Esophagus muscularis mucosa (tissue), 4 donors: ENCODE measurements at regions not wholly inside any gene's neighbourhood (a gene's known extent, or its start where the extent isn't known, plus 50 kb on each side); places are given as distances from the start of the nearest gene placed in this dataset.
"Not testable (repeated sequence)": the region's sequence is repeated elsewhere in the genome, so short reads cannot be mapped to it uniquely, and the experiment has no call there.

Experiments used
- DNase-seq: peaks from one replicate; pipeline ENCODE4 v3.0.0-alpha.2; 2017; ENCODE audit errors: extremely low spot score
- H3K27ac ChIP-seq, 4 donors: fragments of 200-600 bp; sonication (generic); replicated peaks in 1 of 4; 1 replicate in 3 of 4; 2 replicates in 1 of 4; pipeline ENCODE4 v1.5.1; 2016 to 2019; ENCODE audit warnings: mild to moderate bottlenecking in 1 of 4
- H3K27me3 ChIP-seq, 4 donors: fragments of 200-600 bp; sonication (generic); one replicate each; pipeline versions ENCODE4 v1.5.1 to v1.6.0; 2016 to 2019
- H3K36me3 ChIP-seq, 4 donors: fragments of 200-600 bp; sonication (generic); one replicate each; pipeline ENCODE4 v1.5.1; 2016 to 2019
- H3K4me1 ChIP-seq, 4 donors: fragments of 200-600 bp; sonication (generic); one replicate each; pipeline ENCODE4 v1.5.1; 2016 to 2019
- H3K4me3 ChIP-seq, 4 donors: fragments of 200-600 bp; sonication (generic); 1 replicate in 2 of 4; 2 replicates in 2 of 4; pipeline ENCODE4 v1.5.1; 2016 to 2019; ENCODE audit warnings: mild to moderate bottlenecking in 4 of 4, moderate library complexity in 1 of 4
- H3K9me3 ChIP-seq, 4 donors: fragments of 200-600 bp; sonication (generic); 1 replicate in 3 of 4; 2 replicates in 1 of 4; pipeline ENCODE4 v1.5.1; 2016 to 2019
- CTCF ChIP-seq, 3 experiments: fragments of 200-600 bp in 2 of 3; fragments of 450-650 bp in 1 of 3; sonication (generic) in 2 of 3; IDR thresholded peaks; one replicate each; pipeline ENCODE4 v1.5.1; 2017 to 2019; ENCODE audit warnings: antibody characterized with exemption in 3 of 3, mild to moderate bottlenecking in 2 of 3, moderate library complexity in 1 of 3
- EP300 ChIP-seq: sonication (generic); formaldehyde crosslinking; IDR thresholded peaks from one replicate; pipeline ENCODE4 v1.6.1; 2017; ENCODE audit warnings: antibody characterized with exemption
- POLR2A ChIP-seq: fragments of 450-650 bp; IDR thresholded peaks from one replicate; pipeline ENCODE4 v1.6.1; 2017; ENCODE audit warnings: antibody characterized with exemption, moderate library complexity, mild to moderate bottlenecking, low read depth
- POLR2AphosphoS5 ChIP-seq, 2 donors: sonication (generic); formaldehyde crosslinking; IDR thresholded peaks; one replicate each; pipeline ENCODE4 v1.6.1; 2017; ENCODE audit warnings: antibody characterized with exemption in 2 of 2
- WGBS: methylation state at CpG from one replicate; pipeline ENCODE4 v1.1.5; 2018; 5-methylcytosine and 5-hydroxymethylcytosine counted together
- intact Hi-C: fragments of 100-400 bp; cut with DNase I; formaldehyde crosslinking; loops from one replicate; pipeline ENCODE4 v1.15.1; 2023

- TF ChIP-seq CTCF (IDR thresholded peaks at IDR 0.05) (no peak), POLR2A (no peak), POLR2AphosphoS5 (IDR thresholded peaks at IDR 0.05) (no peak), EP300 (no peak)
- WGBS: 46% methylated on average over 3 of the region's 3 CpGs
Observed at GRCh38 chr2:17136231-17136630, 382.0 kb downstream of the RAD51AP2 start.

GRCh38 chr2:17135619-17136018 is 382.6 kb downstream of the RAD51AP2 start:
- Histone ChIP-seq H3K27ac (no peak overlapping the region), H3K9me3 (no peaks in the 10 kb centered on the region), H3K4me3 (no peak overlapping the region), H3K27me3 (peaks cover 0 to 3% (median 0%) of the 10 kb centered on the region in 4 donors), H3K36me3 (no peaks in the 10 kb centered on the region), H3K4me1 (no peaks in the 10 kb centered on the region)
- intact Hi-C loops: no loop called here
- WGBS: 96% methylated on average over 1 of the region's 1 CpG
- DNase-seq: no peak
- TF ChIP-seq EP300 (no peak), POLR2AphosphoS5 (IDR thresholded peaks at IDR 0.05) (no peak), POLR2A (no peak), CTCF (IDR thresholded peaks at IDR 0.05) (no peak)

More at GRCh38 chr2:17136231-17136630, 382.0 kb downstream of the RAD51AP2 start:
- H3K4me1 ChIP-seq: no peaks in the 10 kb centered on the region
- intact Hi-C loops: no loop called here
- H3K9me3 ChIP-seq: no peaks in the 10 kb centered on the region
- H3K36me3 ChIP-seq: no peaks in the 10 kb centered on the region
- no peak overlapping the region for H3K27ac ChIP-seq
- H3K4me3 ChIP-seq: no peak overlapping the region
- H3K27me3 ChIP-seq: peaks cover 0 to 4% (median 0%) of the 10 kb centered on the region in 4 donors
- DNase-seq: no peak

- TF ChIP-seq CTCF (IDR thresholded peaks at IDR 0.05) (no peak), POLR2AphosphoS5 (IDR thresholded peaks at IDR 0.05) (no peak), POLR2A (no peak), EP300 (no peak)
- no peaks in the 10 kb centered on the region for H3K4me1 ChIP-seq
- no peak for DNase-seq
- intact Hi-C loops: no loop called here
- 86% methylated on average over 6 of the region's 6 CpGs for WGBS
- no peaks in the 10 kb centered on the region for H3K27me3 ChIP-seq
- no peaks in the 10 kb centered on the region for H3K36me3 ChIP-seq
- H3K4me3 ChIP-seq: no peak overlapping the region
- H3K27ac ChIP-seq: no peak overlapping the region
- H3K9me3 ChIP-seq: no peaks in the 10 kb centered on the region
Observed at GRCh38 chr2:17133052-17133671, 385.1 kb downstream of the RAD51AP2 start.

- WGBS: 100% methylated on average over 3 of the region's 3 CpGs
- H3K4me1 ChIP-seq, H3K4me3 ChIP-seq, H3K9me3 ChIP-seq, DNase-seq, H3K36me3 ChIP-seq, H3K27me3 ChIP-seq, intact Hi-C loops, H3K27ac ChIP-seq: not testable (repeated sequence)
Observed at GRCh38 chr2:17130627-17131026, 387.6 kb downstream of the RAD51AP2 start.

GRCh38 chr2:17125989-17126620 is 392.1 kb downstream of the RAD51AP2 start:
- H3K27ac ChIP-seq: no peak overlapping the region
- intact Hi-C loops: no loop called here
- no peaks in the 10 kb centered on the region for H3K27me3 ChIP-seq
- no peak for DNase-seq
- no peak for TF ChIP-seq EP300
- no peak for TF ChIP-seq POLR2A
- no peak for TF ChIP-seq CTCF (IDR thresholded peaks at IDR 0.05)
- no peak for TF ChIP-seq POLR2AphosphoS5 (IDR thresholded peaks at IDR 0.05)
- H3K4me1 ChIP-seq: no peaks in the 10 kb centered on the region
- no peaks in the 10 kb centered on the region for H3K36me3 ChIP-seq
- H3K4me3 ChIP-seq: no peak overlapping the region
- H3K9me3 ChIP-seq: no peaks in the 10 kb centered on the region
- WGBS: 59% methylated on average over 4 of the region's 4 CpGs
